RWPE2 (cell line): ENCODE measurements at regions not wholly inside any gene's neighbourhood (a gene's known extent, or its start where the extent isn't known, plus 50 kb on each side); places are given as distances from the start of the nearest gene placed in this dataset.

Source experiments
- ATAC-seq: fragments of 200-7000 bp; cut with Tn5 transposase; 3 replicates; pipeline ENCODE4 v1.9.1; 2021; ENCODE audit warnings: low read depth
- DNase-seq: peaks from one replicate; pipeline ENCODE4 v3.0.0-alpha.2; 2020; ENCODE audit warnings: low spot score
- H3K27ac ChIP-seq: fragments of 450-650 bp; 2 replicates; pipeline ENCODE4 v1.5.1; 2017; ENCODE audit warnings: mild to moderate bottlenecking; ENCODE audit not compliant: poor library complexity, severe bottlenecking
- H3K27me3 ChIP-seq: fragments of 250-450 bp; sonication (Bioruptor Pico); 2 replicates; pipeline ENCODE4 v1.5.1; 2021; ENCODE audit warnings: mild to moderate bottlenecking, moderate library complexity; ENCODE audit not compliant: insufficient read depth, poor library complexity, severe bottlenecking
- H3K36me3 ChIP-seq: fragments of 250-450 bp; sonication (Bioruptor Pico); 2 replicates; pipeline ENCODE4 v1.5.1; 2020; ENCODE audit warnings: low read depth, mild to moderate bottlenecking, moderate library complexity
- H3K4me1 ChIP-seq: fragments of 250-450 bp; sonication (Bioruptor Pico); 2 replicates; pipeline ENCODE4 v1.5.1; 2021; ENCODE audit warnings: mild to moderate bottlenecking, moderate library complexity; ENCODE audit not compliant: insufficient read depth, poor library complexity, severe bottlenecking
- H3K4me3 ChIP-seq: fragments of 250-450 bp; sonication (Bioruptor Pico); 2 replicates; pipeline ENCODE4 v1.5.1; 2021; ENCODE audit warnings: mild to moderate bottlenecking, moderate library complexity; ENCODE audit not compliant: severe bottlenecking
- H3K9me3 ChIP-seq: fragments of 250-450 bp; sonication (Bioruptor Pico); 2 replicates; pipeline ENCODE4 v1.5.1; 2021; ENCODE audit warnings: mild to moderate bottlenecking, moderate library complexity; ENCODE audit not compliant: severe bottlenecking
- TF ChIP-seq, protein P1 (sequence below): fragments of 450-650 bp; IDR thresholded peaks from one replicate; pipeline ENCODE4 v1.5.1; 2017; ENCODE audit warnings: mild to moderate bottlenecking, moderate library complexity; ENCODE audit not compliant: poor library complexity, severe bottlenecking

GRCh38 chr2:150214626-150215025, 272.8 kb downstream of the RND3 start:
- TF ChIP-seq, protein P1, sequence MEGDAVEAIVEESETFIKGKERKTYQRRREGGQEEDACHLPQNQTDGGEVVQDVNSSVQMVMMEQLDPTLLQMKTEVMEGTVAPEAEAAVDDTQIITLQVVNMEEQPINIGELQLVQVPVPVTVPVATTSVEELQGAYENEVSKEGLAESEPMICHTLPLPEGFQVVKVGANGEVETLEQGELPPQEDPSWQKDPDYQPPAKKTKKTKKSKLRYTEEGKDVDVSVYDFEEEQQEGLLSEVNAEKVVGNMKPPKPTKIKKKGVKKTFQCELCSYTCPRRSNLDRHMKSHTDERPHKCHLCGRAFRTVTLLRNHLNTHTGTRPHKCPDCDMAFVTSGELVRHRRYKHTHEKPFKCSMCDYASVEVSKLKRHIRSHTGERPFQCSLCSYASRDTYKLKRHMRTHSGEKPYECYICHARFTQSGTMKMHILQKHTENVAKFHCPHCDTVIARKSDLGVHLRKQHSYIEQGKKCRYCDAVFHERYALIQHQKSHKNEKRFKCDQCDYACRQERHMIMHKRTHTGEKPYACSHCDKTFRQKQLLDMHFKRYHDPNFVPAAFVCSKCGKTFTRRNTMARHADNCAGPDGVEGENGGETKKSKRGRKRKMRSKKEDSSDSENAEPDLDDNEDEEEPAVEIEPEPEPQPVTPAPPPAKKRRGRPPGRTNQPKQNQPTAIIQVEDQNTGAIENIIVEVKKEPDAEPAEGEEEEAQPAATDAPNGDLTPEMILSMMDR, result no peak
- Histone ChIP-seq H3K9me3 (no peaks in the 10 kb centered on the region), H3K4me3 (no peak overlapping the region), H3K4me1 (no peaks in the 10 kb centered on the region), H3K27me3 (no peaks in the 10 kb centered on the region), H3K36me3 (no peaks in the 10 kb centered on the region), H3K27ac (no peak overlapping the region)
- DNase-seq (no peak), ATAC-seq (no peak)

- Histone ChIP-seq H3K9me3 (no peaks in the 10 kb centered on the region), H3K4me3 (no peak overlapping the region), H3K27me3 (no peaks in the 10 kb centered on the region), H3K27ac (no peak overlapping the region), H3K36me3 (no peaks in the 10 kb centered on the region), H3K4me1 (no peaks in the 10 kb centered on the region)
- TF ChIP-seq, protein P1, result no peak
- DNase-seq, result no peak
- ATAC-seq, result no peak
Observed at GRCh38 chr2:150212722-150213171, 274.7 kb downstream of the RND3 start.

DNA sequence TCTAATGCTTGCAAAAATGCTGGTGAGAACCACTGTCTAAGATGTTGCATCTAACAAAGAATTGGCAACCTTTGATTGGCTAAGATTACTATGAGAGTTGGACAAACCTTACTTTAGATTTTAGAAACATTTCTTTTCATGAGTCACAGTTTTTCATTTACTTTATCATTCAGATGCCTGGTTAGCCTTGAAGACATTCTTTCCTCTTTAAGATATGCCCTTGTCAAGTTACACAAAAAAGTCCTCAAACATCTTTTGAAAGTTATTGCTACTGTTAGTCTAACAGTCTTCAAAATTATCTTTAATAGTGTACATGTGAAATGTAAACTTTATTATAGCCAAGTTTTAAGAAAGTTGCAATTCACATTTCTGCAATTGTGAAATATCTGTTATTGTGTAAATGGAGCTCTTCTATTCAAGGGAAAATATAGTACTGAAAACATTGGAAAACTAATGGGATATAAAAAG, 276.3 kb downstream of the RND3 start:
- Histone ChIP-seq H3K4me1 (no peaks in the 10 kb centered on the region), H3K27me3 (no peaks in the 10 kb centered on the region), H3K27ac (no peak overlapping the region), H3K9me3 (no peaks in the 10 kb centered on the region), H3K36me3 (no peaks in the 10 kb centered on the region), H3K4me3 (no peak overlapping the region)
- no peak for ATAC-seq
- TF ChIP-seq, protein P1, result no peak
- DNase-seq, result no peak

- no peaks in the 10 kb centered on the region for H3K9me3 ChIP-seq
- H3K27ac ChIP-seq, result no peak overlapping the region
- TF ChIP-seq, protein P1, result no peak
Observed at GRCh38 chr2:150209746-150210145, 277.7 kb downstream of the RND3 start.

DNA sequence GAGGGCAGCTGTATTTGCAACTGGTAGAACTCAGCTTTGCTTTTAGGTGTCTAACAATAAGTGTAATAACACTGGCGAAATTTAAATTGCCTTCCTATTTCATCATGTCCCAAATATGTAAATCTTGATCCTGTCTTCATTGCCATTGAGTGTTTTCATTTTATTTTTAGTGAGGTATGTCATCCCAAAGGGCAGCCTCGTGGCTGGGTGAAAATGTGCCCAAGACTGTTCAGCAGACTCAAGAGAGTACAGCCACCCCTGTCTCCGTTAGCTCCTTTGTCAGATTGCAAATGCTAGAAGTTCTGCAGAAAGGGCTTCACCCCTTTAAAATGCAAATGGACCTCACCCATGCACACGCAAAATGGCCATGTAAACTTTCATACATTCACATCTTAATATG, 278.8 kb downstream of the RND3 start:
- Histone ChIP-seq H3K36me3 (no peaks in the 10 kb centered on the region), H3K4me1 (no peaks in the 10 kb centered on the region), H3K27ac (no peak overlapping the region), H3K27me3 (no peaks in the 10 kb centered on the region), H3K9me3 (no peaks in the 10 kb centered on the region), H3K4me3 (no peak overlapping the region)
- DNase-seq (no peak), ATAC-seq (no peak)
- TF ChIP-seq, protein P1, result no peak

More at GRCh38 chr2:150209746-150210145, 277.7 kb downstream of the RND3 start:
- no peaks in the 10 kb centered on the region for H3K4me1 ChIP-seq
- no peaks in the 10 kb centered on the region for H3K36me3 ChIP-seq
- DNase-seq (no peak), ATAC-seq (no peak)
- no peak overlapping the region for H3K4me3 ChIP-seq
- H3K27me3 ChIP-seq, result no peaks in the 10 kb centered on the region
